Skeletal muscle tissue (tissue), 3 donors: ENCODE measurements at regions not wholly inside any gene's neighbourhood (a gene's known extent, or its start where the extent isn't known, plus 50 kb on each side); places are given as distances from the start of the nearest gene placed in this dataset.

ENCODE experiments used
- H3K27ac ChIP-seq: one replicate; pipeline ENCODE4 v1.7.0; 2013; ENCODE audit warnings: mild to moderate bottlenecking, low read depth, low read length, inconsistent platforms
- H3K27me3 ChIP-seq, 3 donors: one replicate each; pipeline ENCODE4 v1.7.0; 2013; ENCODE audit warnings: low read length in 3 of 3; ENCODE audit not compliant: control insufficient read depth in 3 of 3, insufficient read depth in 3 of 3
- H3K36me3 ChIP-seq, 3 donors: one replicate each; pipeline ENCODE4 v1.7.0; 2013; ENCODE audit warnings: low read length in 3 of 3; ENCODE audit not compliant: control insufficient read depth in 3 of 3, insufficient read depth in 3 of 3
- H3K4me1 ChIP-seq, 3 donors: one replicate each; pipeline ENCODE4 v1.7.0; 2013; ENCODE audit warnings: low read length in 3 of 3, mild to moderate bottlenecking in 3 of 3; ENCODE audit not compliant: control insufficient read depth in 3 of 3, insufficient read depth in 3 of 3
- H3K4me3 ChIP-seq, 3 donors: one replicate each; pipeline ENCODE4 v1.7.0; 2013; ENCODE audit warnings: low read length in 3 of 3
- H3K9ac ChIP-seq, 3 donors: one replicate each; pipeline ENCODE4 v1.7.0; 2013; ENCODE audit warnings: low read length in 3 of 3, mild to moderate bottlenecking in 3 of 3, moderate library complexity in 2 of 3, low read depth in 1 of 3
- H3K9me3 ChIP-seq, 3 donors: one replicate each; pipeline ENCODE4 v1.7.0; 2013; ENCODE audit warnings: low read length in 3 of 3; ENCODE audit not compliant: control insufficient read depth in 3 of 3
- donor health status: Osteomylitis.

- Histone ChIP-seq H3K27ac (no peak overlapping the region), H3K36me3 (no peaks in the 10 kb centered on the region), H3K4me3 (no peak overlapping the region), H3K9me3 (no peaks in the 10 kb centered on the region), H3K9ac (no peak overlapping the region), H3K4me1 (no peaks in the 10 kb centered on the region), H3K27me3 (no peaks in the 10 kb centered on the region)
These were observed 78.6 kb upstream of the TANC2 start for GRCh38 chr17:62887437-62887836.

DNA sequence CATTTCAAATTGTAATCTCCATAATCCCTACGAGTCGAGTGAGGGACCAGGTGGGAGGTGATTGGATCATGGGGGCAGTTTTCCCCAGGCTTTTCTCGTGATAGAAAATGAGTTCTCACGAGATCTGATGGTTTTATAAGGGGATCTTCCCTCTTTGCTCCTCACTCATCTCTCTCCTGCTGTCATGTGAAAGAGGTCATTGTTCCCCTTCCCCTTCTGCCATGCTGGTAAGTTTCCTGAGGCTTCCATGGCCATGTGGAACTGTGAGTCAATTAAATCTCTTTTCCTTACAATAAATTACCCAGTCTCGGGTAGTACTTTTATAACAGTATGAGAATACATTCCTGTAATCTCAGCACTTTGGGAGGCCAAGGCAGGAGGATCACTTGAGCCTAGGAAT lies 76.7 kb upstream of the MARCHF10 start:
- H3K27me3 ChIP-seq: no peaks in the 10 kb centered on the region
- no peaks in the 10 kb centered on the region for H3K36me3 ChIP-seq
- no peak overlapping the region for H3K9ac ChIP-seq
- no peaks in the 10 kb centered on the region for H3K9me3 ChIP-seq
- H3K27ac ChIP-seq: no peak overlapping the region
- no peaks in the 10 kb centered on the region for H3K4me1 ChIP-seq
- no peak overlapping the region for H3K4me3 ChIP-seq

DNA sequence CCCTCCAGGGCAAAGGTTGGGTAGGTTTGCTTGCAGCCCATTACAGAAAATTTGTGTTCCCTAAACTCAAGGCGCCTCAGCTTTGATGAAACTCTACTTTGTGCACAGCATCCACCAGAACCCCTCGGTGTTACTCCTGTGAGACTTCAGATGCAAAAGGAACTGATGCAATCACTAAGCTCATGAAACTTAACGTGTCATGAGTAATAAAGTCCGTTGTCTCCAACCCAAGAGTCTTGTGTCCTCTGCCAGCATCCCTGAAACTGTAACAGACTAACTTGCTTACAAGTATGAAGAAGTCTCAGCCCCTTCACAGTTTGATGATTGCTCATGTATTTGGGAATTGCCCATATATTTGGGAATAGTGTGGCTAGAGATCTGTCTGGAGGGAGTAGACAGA lies 74.8 kb upstream of the MARCHF10 start:
- Histone ChIP-seq H3K36me3 (no peaks in the 10 kb centered on the region), H3K9me3 (no peaks in the 10 kb centered on the region), H3K4me1 (no peaks in the 10 kb centered on the region), H3K9ac (no peak overlapping the region), H3K27me3 (no peaks in the 10 kb centered on the region), H3K4me3 (no peak overlapping the region), H3K27ac (no peak overlapping the region)

- H3K9ac ChIP-seq: no peak overlapping the region
- H3K9me3 ChIP-seq: no peaks in the 10 kb centered on the region
- H3K4me1 ChIP-seq: no peaks in the 10 kb centered on the region
- H3K27me3 ChIP-seq: no peaks in the 10 kb centered on the region
- no peak overlapping the region for H3K27ac ChIP-seq
- no peak overlapping the region for H3K4me3 ChIP-seq
- H3K36me3 ChIP-seq: no peaks in the 10 kb centered on the region
These were observed 74.2 kb upstream of the MARCHF10 start for GRCh38 chr17:62882284-62882683.

- Histone ChIP-seq H3K9me3 (no peaks in the 10 kb centered on the region), H3K27me3 (no peaks in the 10 kb centered on the region), H3K9ac (no peak overlapping the region), H3K4me1 (no peaks in the 10 kb centered on the region), H3K4me3 (no peak overlapping the region), H3K27ac (no peak overlapping the region), H3K36me3 (no peaks in the 10 kb centered on the region)
These were observed 72.0 kb upstream of the MARCHF10 start for GRCh38 chr17:62880120-62880519.

DNA sequence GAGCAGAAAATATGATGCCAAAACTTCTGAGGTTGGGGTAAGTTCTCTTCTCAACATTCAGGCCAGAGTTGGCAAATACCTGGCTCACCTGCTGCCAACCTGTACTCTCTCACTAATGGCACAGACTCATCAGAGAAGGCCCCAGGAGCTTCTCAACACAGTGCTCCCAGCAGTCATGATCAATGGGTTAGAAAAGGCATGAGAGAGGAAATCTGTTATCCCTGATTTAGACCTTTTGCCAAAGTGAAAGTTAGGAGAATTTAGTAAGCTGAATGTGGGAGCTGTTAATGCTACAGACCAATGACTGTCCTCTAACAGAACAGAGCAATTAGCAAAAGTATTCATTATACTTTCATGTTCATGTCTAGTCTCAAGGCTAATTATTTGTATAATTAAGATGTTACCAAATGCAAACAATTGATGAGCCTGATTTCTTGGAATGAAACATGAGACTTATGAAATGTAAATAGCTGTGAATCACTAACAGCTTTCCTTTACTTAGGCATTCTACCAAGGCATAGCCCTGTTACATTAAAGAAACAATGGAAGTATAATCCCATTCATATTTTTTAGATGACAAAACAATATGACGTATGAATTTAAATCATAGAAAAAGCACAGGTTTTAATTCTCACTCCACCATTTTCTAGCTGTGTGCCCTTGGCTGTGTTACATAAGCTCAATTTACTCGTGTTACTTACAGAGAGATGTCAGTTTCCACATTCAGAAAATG lies 68.7 kb upstream of the MARCHF10 start:
- H3K27me3 ChIP-seq: peaks cover 0 to 3% (median 3%) of the 10 kb centered on the region in 3 donors
- no peak overlapping the region for H3K9ac ChIP-seq
- H3K4me3 ChIP-seq: no peak overlapping the region
- H3K36me3 ChIP-seq: no peaks in the 10 kb centered on the region
- no peaks in the 10 kb centered on the region for H3K4me1 ChIP-seq
- no peaks in the 10 kb centered on the region for H3K9me3 ChIP-seq
- no peak overlapping the region for H3K27ac ChIP-seq

GRCh38 chr17:62876063-62876462 lies 67.9 kb upstream of the MARCHF10 start:
- Histone ChIP-seq H3K4me3 (no peak overlapping the region), H3K9me3 (no peaks in the 10 kb centered on the region), H3K4me1 (no peaks in the 10 kb centered on the region), H3K27ac (no peak overlapping the region), H3K9ac (no peak overlapping the region), H3K27me3 (peaks cover 0 to 3% (median 3%) of the 10 kb centered on the region in 3 donors), H3K36me3 (no peaks in the 10 kb centered on the region)

GRCh38 chr17:62875296-62875695 lies 67.2 kb upstream of the MARCHF10 start:
- Histone ChIP-seq H3K4me1 (peaks cover 0 to 4% (median 0%) of the 10 kb centered on the region in 3 donors), H3K36me3 (no peaks in the 10 kb centered on the region), H3K9me3 (no peaks in the 10 kb centered on the region), H3K4me3 (no peak overlapping the region), H3K27ac (no peak overlapping the region), H3K9ac (no peak overlapping the region), H3K27me3 (peaks cover 0 to 3% (median 3%) of the 10 kb centered on the region in 3 donors)

- Histone ChIP-seq H3K27me3 (peaks cover 0 to 3% (median 3%) of the 10 kb centered on the region in 3 donors), H3K27ac (no peak overlapping the region), H3K9me3 (no peaks in the 10 kb centered on the region), H3K4me1 (peaks cover 0 to 5% (median 0%) of the 10 kb centered on the region in 3 donors), H3K36me3 (no peaks in the 10 kb centered on the region), H3K4me3 (no peak overlapping the region), H3K9ac (no peak overlapping the region)
These were observed 63.2 kb upstream of the MARCHF10 start for GRCh38 chr17:62871291-62871690.

DNA sequence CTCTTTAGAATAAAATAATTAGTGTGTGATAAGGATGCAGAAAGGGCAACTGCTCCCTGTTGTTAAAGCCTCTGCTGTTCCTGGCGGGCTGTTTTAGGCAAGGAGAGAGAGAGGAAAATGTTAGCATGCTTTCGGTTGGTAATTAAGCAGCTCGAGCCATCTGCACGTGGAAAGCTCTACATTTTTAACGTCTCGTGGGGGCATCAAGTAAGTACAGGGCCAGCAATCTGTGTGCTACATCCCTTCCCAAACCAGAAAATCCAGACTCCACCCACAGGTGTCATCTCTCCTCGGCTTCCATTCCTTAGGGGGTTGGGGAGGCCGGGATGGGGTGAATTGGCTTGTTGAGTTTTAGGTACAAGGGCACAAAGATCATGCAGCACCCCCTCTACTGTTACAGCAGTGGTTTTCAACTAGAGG lies 62.4 kb upstream of the MARCHF10 start:
- peaks cover 0 to 3% (median 3%) of the 10 kb centered on the region in 3 donors for H3K27me3 ChIP-seq
- H3K9me3 ChIP-seq: no peaks in the 10 kb centered on the region
- no peak overlapping the region for H3K4me3 ChIP-seq
- H3K4me1 ChIP-seq: peaks cover 0 to 5% (median 0%) of the 10 kb centered on the region in 3 donors
- H3K9ac ChIP-seq: no peak overlapping the region
- no peaks in the 10 kb centered on the region for H3K36me3 ChIP-seq
- no peak overlapping the region for H3K27ac ChIP-seq
